Upper lobe of right lung (tissue), 1 donor: ENCODE measurements at regions not wholly inside any gene's neighbourhood (a gene's known extent, or its start where the extent isn't known, plus 50 kb on each side); places are given as distances from the start of the nearest gene placed in this dataset.

ENCODE experiments used
- ATAC-seq: fragments of 200-7000 bp; cut with Tn5 transposase; one replicate; pipeline ENCODE4 v1.9.1; 2020; ENCODE audit warnings: mild to moderate bottlenecking, moderate library complexity
- DNase-seq: peaks from one replicate; pipeline ENCODE4 v3.0.0-alpha.2; 2020
- H3K27ac ChIP-seq: fragments of 200-600 bp; one replicate; pipeline ENCODE4 v1.8.0; 2022
- H3K27me3 ChIP-seq: fragments of 200-600 bp; one replicate; pipeline ENCODE4 v1.8.0; 2022; ENCODE audit warnings: mild to moderate bottlenecking
- H3K36me3 ChIP-seq: fragments of 200-600 bp; one replicate; pipeline ENCODE4 v1.8.0; 2022
- H3K4me1 ChIP-seq: fragments of 200-600 bp; one replicate; pipeline ENCODE4 v1.8.0; 2022
- H3K4me3 ChIP-seq: fragments of 200-600 bp; one replicate; pipeline ENCODE4 v1.8.0; 2022; ENCODE audit warnings: mild to moderate bottlenecking
- H3K9me3 ChIP-seq: fragments of 200-600 bp; one replicate; pipeline ENCODE4 v1.8.0; 2022
- intact Hi-C: fragments of 100-400 bp; cut with DNase I; formaldehyde crosslinking; loops from one replicate; pipeline ENCODE4 v1.11.0; 2022
- TF ChIP-seq, protein P1 (sequence below): fragments of 200-600 bp; IDR thresholded peaks from one replicate; pipeline ENCODE4 v1.8.0; 2022; ENCODE audit warnings: antibody characterized with exemption
- donor health status: DM: no; HTN: yes; CAD: no; lungs with severe emphysema.

DNA sequence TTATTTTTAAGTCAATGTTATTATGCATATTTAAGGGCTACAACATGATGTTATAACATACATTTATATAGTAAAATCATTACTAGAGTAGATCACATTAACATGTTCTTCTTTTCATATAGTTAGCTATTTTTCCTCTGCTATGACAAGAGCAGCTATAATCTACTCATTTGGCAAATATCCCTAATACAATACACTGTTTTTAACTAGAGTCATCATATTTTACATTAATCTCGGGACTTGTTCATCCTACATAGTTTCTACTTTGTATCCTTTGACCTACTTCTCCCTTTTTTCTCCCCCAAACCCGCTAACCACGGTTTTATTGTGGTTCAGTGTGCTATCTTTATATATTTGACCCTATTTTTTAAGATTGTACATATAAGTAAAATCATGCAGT is 249.0 kb downstream of the EPM2A start:
- H3K27me3 ChIP-seq: no peaks in the 10 kb centered on the region
- H3K4me1 ChIP-seq: no peaks in the 10 kb centered on the region
- TF ChIP-seq, protein P1, sequence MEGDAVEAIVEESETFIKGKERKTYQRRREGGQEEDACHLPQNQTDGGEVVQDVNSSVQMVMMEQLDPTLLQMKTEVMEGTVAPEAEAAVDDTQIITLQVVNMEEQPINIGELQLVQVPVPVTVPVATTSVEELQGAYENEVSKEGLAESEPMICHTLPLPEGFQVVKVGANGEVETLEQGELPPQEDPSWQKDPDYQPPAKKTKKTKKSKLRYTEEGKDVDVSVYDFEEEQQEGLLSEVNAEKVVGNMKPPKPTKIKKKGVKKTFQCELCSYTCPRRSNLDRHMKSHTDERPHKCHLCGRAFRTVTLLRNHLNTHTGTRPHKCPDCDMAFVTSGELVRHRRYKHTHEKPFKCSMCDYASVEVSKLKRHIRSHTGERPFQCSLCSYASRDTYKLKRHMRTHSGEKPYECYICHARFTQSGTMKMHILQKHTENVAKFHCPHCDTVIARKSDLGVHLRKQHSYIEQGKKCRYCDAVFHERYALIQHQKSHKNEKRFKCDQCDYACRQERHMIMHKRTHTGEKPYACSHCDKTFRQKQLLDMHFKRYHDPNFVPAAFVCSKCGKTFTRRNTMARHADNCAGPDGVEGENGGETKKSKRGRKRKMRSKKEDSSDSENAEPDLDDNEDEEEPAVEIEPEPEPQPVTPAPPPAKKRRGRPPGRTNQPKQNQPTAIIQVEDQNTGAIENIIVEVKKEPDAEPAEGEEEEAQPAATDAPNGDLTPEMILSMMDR: no peak
- ATAC-seq (no peak), DNase-seq (no peak)
- H3K36me3 ChIP-seq: no peaks in the 10 kb centered on the region
- no peaks in the 10 kb centered on the region for H3K9me3 ChIP-seq
- no peak overlapping the region for H3K27ac ChIP-seq
- no peak overlapping the region for H3K4me3 ChIP-seq
- intact Hi-C loops: no loop called here

DNA sequence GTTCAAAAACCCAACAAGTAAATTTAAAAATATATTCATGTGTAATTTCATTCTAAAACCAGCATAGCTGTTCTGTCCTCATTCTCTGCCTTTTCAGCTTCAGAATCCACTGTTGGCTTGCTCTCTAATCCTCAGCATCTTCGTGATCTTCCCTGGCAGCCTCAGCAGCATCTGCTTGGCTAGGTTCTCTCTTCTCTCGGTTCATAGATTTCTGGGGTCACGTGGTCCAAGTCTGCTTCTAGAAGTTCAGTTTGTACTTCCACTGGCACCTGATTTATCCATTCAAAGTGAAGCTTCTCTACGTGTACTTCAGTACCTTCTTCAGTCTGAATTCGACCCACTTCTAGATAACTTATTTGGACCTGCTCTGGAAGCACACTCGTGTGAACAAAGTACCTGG is 245.7 kb downstream of the EPM2A start:
- Histone ChIP-seq H3K4me3 (no peak overlapping the region), H3K27me3 (no peaks in the 10 kb centered on the region), H3K9me3 (peaks cover 5% of the 10 kb centered on the region), H3K27ac (no peak overlapping the region), H3K36me3 (no peaks in the 10 kb centered on the region), H3K4me1 (no peaks in the 10 kb centered on the region)
- no peak for DNase-seq
- intact Hi-C loops: no loop called here
- ATAC-seq: no peak
- TF ChIP-seq, protein P1: no peak

DNA sequence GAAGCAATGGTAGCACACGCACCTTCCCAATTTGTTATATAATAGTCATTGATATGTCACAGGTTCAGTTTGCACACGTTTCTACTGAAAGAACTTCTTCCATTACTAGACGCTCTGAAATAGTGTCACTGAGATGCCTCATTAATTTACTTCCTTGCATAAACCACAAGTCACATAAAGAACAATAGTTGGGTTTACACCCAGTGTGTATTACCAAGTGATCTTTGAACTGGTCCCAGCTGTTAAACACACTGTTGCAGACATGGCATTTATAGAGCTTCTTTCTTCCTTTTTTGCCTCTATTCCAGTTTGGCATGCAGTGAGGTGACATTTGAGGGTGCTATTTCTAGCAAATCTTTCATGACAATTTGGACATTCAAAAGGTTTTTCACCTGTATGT is 245.3 kb downstream of the EPM2A start:
- intact Hi-C loops: no loop called here
- Histone ChIP-seq H3K9me3 (peaks cover 10% of the 10 kb centered on the region), H3K36me3 (no peaks in the 10 kb centered on the region), H3K27me3 (no peaks in the 10 kb centered on the region), H3K4me1 (no peaks in the 10 kb centered on the region), H3K4me3 (no peak overlapping the region), H3K27ac (no peak overlapping the region)
- DNase-seq (no peak), ATAC-seq (no peak)
- TF ChIP-seq, protein P1: no peak

DNA sequence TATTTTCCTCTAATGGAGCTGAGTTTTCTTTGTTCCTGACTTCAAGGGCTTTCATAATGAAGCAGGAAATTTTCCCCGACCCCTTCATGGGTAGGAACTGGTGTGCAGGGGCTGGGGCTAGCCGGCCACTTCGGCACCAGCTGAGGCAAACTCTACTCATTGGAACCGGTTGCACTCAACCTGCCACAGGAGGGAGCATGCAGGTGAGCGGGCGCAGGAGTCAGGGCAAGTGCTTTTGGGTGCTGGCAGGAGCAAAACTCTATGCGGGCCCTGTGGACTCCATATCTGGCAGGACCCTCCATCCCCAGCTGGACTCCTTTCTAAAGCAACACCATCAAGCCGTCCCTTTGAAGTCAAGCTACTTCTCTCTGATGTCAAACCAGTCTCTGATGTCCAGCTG is 244.2 kb downstream of the EPM2A start:
- peaks cover 11% of the 10 kb centered on the region for H3K9me3 ChIP-seq
- H3K36me3 ChIP-seq: no peaks in the 10 kb centered on the region
- H3K4me1 ChIP-seq: no peaks in the 10 kb centered on the region
- no peak overlapping the region for H3K27ac ChIP-seq
- no peak overlapping the region for H3K4me3 ChIP-seq
- H3K27me3 ChIP-seq: no peaks in the 10 kb centered on the region
- TF ChIP-seq, protein P1: no peak
- DNase-seq (no peak), ATAC-seq (no peak)
- intact Hi-C loops: no loop called here

DNA sequence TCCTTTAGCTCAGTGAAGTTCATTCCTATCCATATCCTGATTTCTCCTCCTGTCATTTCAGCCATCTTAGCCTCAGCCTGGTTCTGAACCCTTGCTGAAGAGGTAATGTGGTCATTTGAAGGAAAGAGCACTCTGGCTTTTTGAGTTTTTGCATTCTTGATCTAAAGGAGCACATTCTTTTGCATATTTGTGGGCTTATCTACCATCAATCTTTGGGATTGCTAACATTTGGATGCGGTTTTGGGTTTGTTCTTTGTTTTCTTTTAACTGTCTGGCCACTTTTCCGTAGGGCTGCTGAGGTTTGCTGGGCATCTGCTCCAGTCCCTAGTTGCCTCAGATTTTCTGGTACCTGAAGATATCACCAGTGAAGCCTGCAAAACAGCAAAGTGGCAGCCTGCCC is 238.3 kb downstream of the EPM2A start:
- Histone ChIP-seq H3K4me3 (no peak overlapping the region), H3K4me1 (no peaks in the 10 kb centered on the region), H3K27ac (no peak overlapping the region), H3K27me3 (no peaks in the 10 kb centered on the region), H3K36me3 (no peaks in the 10 kb centered on the region), H3K9me3 (peaks cover 11% of the 10 kb centered on the region)
- TF ChIP-seq, protein P1: no peak
- ATAC-seq (no peak), DNase-seq (no peak)
- intact Hi-C loops: no loop called here

DNA sequence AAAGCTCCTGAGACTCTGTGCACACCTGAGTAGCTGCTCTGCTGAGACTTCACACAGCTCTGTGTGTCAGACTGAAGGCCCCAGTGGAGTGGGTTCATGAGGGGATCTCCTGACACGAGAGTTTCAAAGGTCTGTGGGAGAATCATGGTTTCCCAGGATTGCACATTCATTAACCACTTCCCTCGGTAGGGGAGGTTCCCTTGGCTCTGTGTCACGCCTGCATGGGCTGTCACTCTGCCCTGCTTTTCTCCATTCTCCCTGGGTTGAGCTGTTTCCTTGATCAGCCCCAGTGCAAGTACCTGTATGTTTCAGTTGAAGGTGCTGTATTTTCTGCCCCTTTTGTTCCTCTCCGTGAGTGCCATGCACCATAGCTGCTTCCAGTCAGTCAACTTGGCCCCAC is 236.9 kb downstream of the EPM2A start:
- DNase-seq (no peak), ATAC-seq (no peak)
- Histone ChIP-seq H3K9me3 (peaks cover 11% of the 10 kb centered on the region), H3K4me3 (no peak overlapping the region), H3K27ac (no peak overlapping the region), H3K4me1 (no peaks in the 10 kb centered on the region), H3K27me3 (no peaks in the 10 kb centered on the region), H3K36me3 (no peaks in the 10 kb centered on the region)
- TF ChIP-seq, protein P1: no peak
- intact Hi-C loops: no loop called here
